Suprapubic skin (tissue), 3 donors: ENCODE measurements at regions not wholly inside any gene's neighbourhood (a gene's known extent, or its start where the extent isn't known, plus 50 kb on each side); places are given as distances from the start of the nearest gene placed in this dataset.
"Not testable (repeated sequence)": the region's sequence is repeated elsewhere in the genome, so short reads cannot be mapped to it uniquely, and the experiment has no call there.

Experiments used
- POLR2A ChIP-seq, 2 donors: fragments of 450-650 bp; IDR thresholded peaks; one replicate each; pipeline ENCODE4 v1.6.1; 2017; ENCODE audit warnings: antibody characterized with exemption in 2 of 2, mild to moderate bottlenecking in 2 of 2, moderate library complexity in 2 of 2
- TF ChIP-seq, protein P1 (sequence below), 2 donors: fragments of 200-600 bp in 1 of 2; fragments of 450-650 bp in 1 of 2; sonication (generic) in 1 of 2; IDR thresholded peaks; one replicate each; pipeline ENCODE4 v1.5.1; 2016 to 2019; ENCODE audit warnings: antibody characterized with exemption in 2 of 2, mild to moderate bottlenecking in 1 of 2, moderate library complexity in 1 of 2

GRCh38 chr13:23053711-23054110, 127.1 kb upstream of the SGCG start:
- TF ChIP-seq POLR2A (IDR thresholded peaks at IDR 0.05) = not testable (repeated sequence)
- TF ChIP-seq, protein P1, sequence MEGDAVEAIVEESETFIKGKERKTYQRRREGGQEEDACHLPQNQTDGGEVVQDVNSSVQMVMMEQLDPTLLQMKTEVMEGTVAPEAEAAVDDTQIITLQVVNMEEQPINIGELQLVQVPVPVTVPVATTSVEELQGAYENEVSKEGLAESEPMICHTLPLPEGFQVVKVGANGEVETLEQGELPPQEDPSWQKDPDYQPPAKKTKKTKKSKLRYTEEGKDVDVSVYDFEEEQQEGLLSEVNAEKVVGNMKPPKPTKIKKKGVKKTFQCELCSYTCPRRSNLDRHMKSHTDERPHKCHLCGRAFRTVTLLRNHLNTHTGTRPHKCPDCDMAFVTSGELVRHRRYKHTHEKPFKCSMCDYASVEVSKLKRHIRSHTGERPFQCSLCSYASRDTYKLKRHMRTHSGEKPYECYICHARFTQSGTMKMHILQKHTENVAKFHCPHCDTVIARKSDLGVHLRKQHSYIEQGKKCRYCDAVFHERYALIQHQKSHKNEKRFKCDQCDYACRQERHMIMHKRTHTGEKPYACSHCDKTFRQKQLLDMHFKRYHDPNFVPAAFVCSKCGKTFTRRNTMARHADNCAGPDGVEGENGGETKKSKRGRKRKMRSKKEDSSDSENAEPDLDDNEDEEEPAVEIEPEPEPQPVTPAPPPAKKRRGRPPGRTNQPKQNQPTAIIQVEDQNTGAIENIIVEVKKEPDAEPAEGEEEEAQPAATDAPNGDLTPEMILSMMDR (IDR thresholded peaks at IDR 0.05) = not testable (repeated sequence)
